ENCODE measurements at regions not wholly inside any gene's neighbourhood (a gene's known extent, or its start where the extent isn't known, plus 50 kb on each side); places are given as distances from the start of the nearest gene placed in this dataset.

GRCh38 chr7:25664593-25664992 lies 436.3 kb upstream of the NPVF start:
- TF ChIP-seq EP300 (IDR thresholded peaks at IDR 0.05) (no peak), CTCF (IDR thresholded peaks at IDR 0.05) (no peak)

Measured in sigmoid colon (tissue), 4 donors.